DOHH2 (cell line): ENCODE measurements at regions not wholly inside any gene's neighbourhood (a gene's known extent, or its start where the extent isn't known, plus 50 kb on each side); places are given as distances from the start of the nearest gene placed in this dataset.

Source experiments
- H3F3A ChIP-seq: fragments of 200-600 bp; sonication (generic), shearing (Covaris generic); 2 replicates; pipeline ENCODE4 v1.6.0; 2016; ENCODE audit warnings: antibody characterized with exemption, mild to moderate bottlenecking; ENCODE audit not compliant: control insufficient read depth, insufficient read depth
- H3K27ac ChIP-seq: fragments of 200-600 bp; sonication (generic); 2 replicates; pipeline ENCODE4 v1.5.1; 2014; ENCODE audit warnings: low read depth, mild to moderate bottlenecking, low read length, moderate library complexity
- H3K27me3 ChIP-seq: fragments of 200-600 bp; sonication (generic); 2 replicates; pipeline ENCODE4 v1.6.1; 2014; ENCODE audit warnings: mild to moderate bottlenecking, low read length, mixed read lengths; ENCODE audit not compliant: control insufficient read depth
- H3K36me3 ChIP-seq: fragments of 200-600 bp; sonication (generic); 2 replicates; pipeline ENCODE4 v1.6.1; 2014; ENCODE audit warnings: mild to moderate bottlenecking, low read length, moderate library complexity, mixed read lengths; ENCODE audit not compliant: control insufficient read depth
- H3K4me1 ChIP-seq: fragments of 200-600 bp; sonication (generic); 2 replicates; pipeline ENCODE4 v1.6.1; 2014; ENCODE audit warnings: mild to moderate bottlenecking, low read length, mixed read lengths; ENCODE audit not compliant: control insufficient read depth
- H3K4me2 ChIP-seq: fragments of 200-600 bp; sonication (generic); 2 replicates; pipeline ENCODE4 v1.6.0; 2014; ENCODE audit warnings: mild to moderate bottlenecking, low read length, moderate library complexity
- H3K4me3 ChIP-seq: fragments of 200-600 bp; sonication (generic); 2 replicates; pipeline ENCODE4 v1.5.1; 2014; ENCODE audit warnings: mild to moderate bottlenecking, low read length, mixed read lengths
- H3K79me2 ChIP-seq: fragments of 200-600 bp; sonication (generic); 2 replicates; pipeline ENCODE4 v1.6.1; 2014; ENCODE audit warnings: mild to moderate bottlenecking, low read length, mixed read lengths; ENCODE audit not compliant: control insufficient read depth
- H3K9me2 ChIP-seq: fragments of 200-600 bp; sonication (generic); replicated peaks from 2 replicates; pipeline ENCODE4 v1.6.1; 2014; ENCODE audit warnings: mild to moderate bottlenecking, low read length, mixed read lengths; ENCODE audit not compliant: control insufficient read depth
- H3K9me3 ChIP-seq: fragments of 200-600 bp; sonication (generic); 2 replicates; pipeline ENCODE4 v1.6.1; 2014; ENCODE audit warnings: antibody characterized with exemption, low read length, mixed read lengths; ENCODE audit not compliant: control insufficient read depth, insufficient read depth
- H4K20me1 ChIP-seq: fragments of 200-600 bp; sonication (generic); 2 replicates; pipeline ENCODE4 v1.6.0; 2014; ENCODE audit warnings: low read depth, mild to moderate bottlenecking, antibody characterized with exemption, low read length, moderate library complexity; ENCODE audit not compliant: control insufficient read depth, insufficient read depth
- CTCF ChIP-seq: fragments of 200-600 bp; sonication (generic); IDR thresholded peaks from one replicate; pipeline ENCODE4 v1.5.1; 2014; ENCODE audit warnings: antibody characterized with exemption, mild to moderate bottlenecking, low read depth, low read length; ENCODE audit not compliant: poor library complexity, severe bottlenecking
- EZH2phosphoT487 ChIP-seq: fragments of 200-600 bp; sonication (generic); IDR thresholded peaks from 2 replicates; pipeline ENCODE4 v1.6.1; 2017; ENCODE audit warnings: borderline replicate concordance, mild to moderate bottlenecking, antibody characterized with exemption, low read length, moderate library complexity, mixed read lengths

GRCh38 chr9:106602344-106602743 lies 260.6 kb upstream of the ZNF462 start:
- TF ChIP-seq CTCF (no peak), EZH2phosphoT487 (no peak)
- Histone ChIP-seq H3K27ac (no peak overlapping the region), H4K20me1 (no peaks in the 10 kb centered on the region), H3K9me3 (no peaks in the 10 kb centered on the region), H3K4me3 (no peak overlapping the region), H3K79me2 (no peaks in the 10 kb centered on the region), H3K36me3 (no peaks in the 10 kb centered on the region), H3K9me2 (no peaks in the 10 kb centered on the region; the same call in 1 of the 2 replicates), H3K27me3 (no peaks in the 10 kb centered on the region), H3F3A (no peaks in the 10 kb centered on the region), H3K4me1 (no peaks in the 10 kb centered on the region), H3K4me2 (no peak overlapping the region)

DNA sequence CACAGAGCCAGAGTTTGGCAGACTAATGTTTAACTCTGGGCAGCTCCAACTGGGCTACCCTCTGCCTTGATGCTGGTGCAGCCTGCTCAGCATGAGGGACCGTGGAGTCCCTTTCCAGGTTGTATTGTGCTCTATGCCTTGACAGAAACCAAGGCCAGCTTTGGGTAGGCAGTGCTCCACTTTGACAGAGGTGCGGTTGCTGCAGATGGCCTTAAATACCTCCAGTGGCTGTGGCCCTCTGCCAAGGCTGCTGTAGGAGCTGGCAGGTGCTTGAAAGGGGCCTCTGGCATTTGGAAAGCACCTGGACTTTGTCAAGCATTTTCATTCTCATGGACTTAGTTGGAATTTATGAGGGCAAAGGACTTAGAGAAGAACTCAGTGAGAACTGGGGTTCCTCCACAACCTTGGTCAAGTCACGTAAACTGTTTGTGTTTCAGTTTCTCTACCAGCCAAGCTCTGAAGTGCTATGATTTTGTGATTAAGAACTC lies 249.7 kb upstream of the ZNF462 start:
- no peaks in the 10 kb centered on the region for H3K27me3 ChIP-seq
- H3K27ac ChIP-seq: no peak overlapping the region
- H3F3A ChIP-seq: no peaks in the 10 kb centered on the region
- no peaks in the 10 kb centered on the region for H3K36me3 ChIP-seq
- TF ChIP-seq CTCF: no peak
- TF ChIP-seq EZH2phosphoT487: no peak
- H3K4me1 ChIP-seq: no peaks in the 10 kb centered on the region
- H3K4me2 ChIP-seq: no peak overlapping the region
- no peaks in the 10 kb centered on the region for H4K20me1 ChIP-seq
- H3K79me2 ChIP-seq: no peaks in the 10 kb centered on the region
- no peaks in the 10 kb centered on the region for H3K9me3 ChIP-seq
- no peaks in the 10 kb centered on the region for H3K9me2 ChIP-seq
- no peak overlapping the region for H3K4me3 ChIP-seq

- Histone ChIP-seq H3K9me3 (no peaks in the 10 kb centered on the region), H3K36me3 (no peaks in the 10 kb centered on the region), H3K4me3 (no peak overlapping the region), H3K27ac (no peak overlapping the region), H4K20me1 (no peaks in the 10 kb centered on the region), H3K9me2 (no peaks in the 10 kb centered on the region), H3K4me2 (no peak overlapping the region), H3K79me2 (no peaks in the 10 kb centered on the region), H3K27me3 (no peaks in the 10 kb centered on the region), H3K4me1 (no peaks in the 10 kb centered on the region), H3F3A (no peaks in the 10 kb centered on the region)
- TF ChIP-seq CTCF (no peak), EZH2phosphoT487 (no peak)
Measured at GRCh38 chr9:106615118-106615889, 247.7 kb upstream of the ZNF462 start.
